H1 (cell line): ENCODE measurements at regions not wholly inside any gene's neighbourhood (a gene's known extent, or its start where the extent isn't known, plus 50 kb on each side); places are given as distances from the start of the nearest gene placed in this dataset.

Source experiments
- CTCF ChIA-PET: fragments of 300-600 bp; sonication (Branson Sonifier 250); formaldehyde crosslinking; loops from one replicate; lab custom pipeline; 2021; ENCODE audit not compliant: partially characterized antibody; lab: Charles Lee
- POLR2A ChIA-PET: fragments of 300-600 bp; sonication (Branson Sonifier 250); formaldehyde crosslinking; loops from one replicate; lab custom pipeline; 2021; ENCODE audit warnings: inconsistent platforms; ENCODE audit not compliant: partially characterized antibody; lab: Charles Lee
- DNase-seq, 2 experiments: peaks; one replicate each; pipeline versions ENCODE4 v3.0.0 to v3.0.0-alpha.2; 2010 to 2022; ENCODE audit warnings: low spot score in 2 of 2, low read depth in 1 of 2, mixed read lengths in 1 of 2
- FAIRE-seq: peaks from 2 replicates; lab custom pipeline; 2011; peaks lifted over from hg19 to GRCh38; lab: Jason Lieb, UNC
- H2AFZ ChIP-seq: 2 replicates; pipeline ENCODE4 v1.8.1; 2012; ENCODE audit warnings: low read length, inconsistent platforms
- H2AK5ac ChIP-seq: 2 replicates; pipeline ENCODE4 v1.6.1; 2013; ENCODE audit warnings: low read depth, low read length
- H2BK120ac ChIP-seq: replicated peaks from 2 replicates; pipeline ENCODE3; 2013; ENCODE audit warnings: low read depth, low read length, inconsistent platforms
- H2BK12ac ChIP-seq: 2 replicates; pipeline ENCODE4 v1.6.1; 2013; ENCODE audit warnings: low read depth, low read length
- H2BK15ac ChIP-seq: 2 replicates; pipeline ENCODE4 v1.6.1; 2013; ENCODE audit warnings: low read length
- H2BK20ac ChIP-seq: 2 replicates; pipeline ENCODE4 v1.6.1; 2013; ENCODE audit warnings: low read length
- H2BK5ac ChIP-seq: 2 replicates; pipeline ENCODE4 v1.6.1; 2013; ENCODE audit warnings: low read depth, low read length
- H3K14ac ChIP-seq: 2 replicates; pipeline ENCODE4 v1.6.1; 2013; ENCODE audit warnings: inconsistent platforms; ENCODE audit not compliant: insufficient read length
- H3K18ac ChIP-seq: 2 replicates; pipeline ENCODE4 v1.6.1; 2013; ENCODE audit warnings: low read length; ENCODE audit errors: extremely low read depth
- H3K23ac ChIP-seq: 2 replicates; pipeline ENCODE4 v1.6.1; 2013; ENCODE audit warnings: inconsistent platforms; ENCODE audit not compliant: insufficient read length
- H3K23me2 ChIP-seq: 2 replicates; pipeline ENCODE4 v1.6.1; 2013; ENCODE audit warnings: low read depth, low read length
- H3K27ac ChIP-seq: 2 replicates; pipeline ENCODE4 v1.6.1; 2011; ENCODE audit warnings: low read depth, low read length, inconsistent platforms
- H3K27me3 ChIP-seq, 4 experiments: replicated peaks in 1 of 4; 1 replicate in 1 of 4; 2 replicates in 3 of 4; pipeline versions ENCODE4 v1.6.1 to v1.8.1; 2011 to 2013; ENCODE audit warnings: low read length in 3 of 4, mild to moderate bottlenecking in 3 of 4, inconsistent platforms in 2 of 4, mixed read lengths in 2 of 4, moderate library complexity in 1 of 4; ENCODE audit not compliant: control insufficient read depth in 3 of 4, insufficient read depth in 3 of 4; ENCODE audit errors: extremely low read depth in 1 of 4
- H3K36me3 ChIP-seq, 4 experiments: 2 replicates each; pipeline versions ENCODE4 v1.6.1 to v1.8.1; 2011 to 2013; ENCODE audit warnings: mild to moderate bottlenecking in 4 of 4, low read length in 3 of 4, moderate library complexity in 2 of 4, control low read depth in 1 of 4, inconsistent platforms in 1 of 4; ENCODE audit not compliant: insufficient read depth in 4 of 4, control insufficient read depth in 2 of 4
- H3K4ac ChIP-seq: replicated peaks from 2 replicates; pipeline ENCODE3; 2013; ENCODE audit warnings: low read length, low read depth, mixed read lengths, inconsistent platforms; ENCODE audit not compliant: insufficient read length
- H3K4me1 ChIP-seq, 4 experiments: replicated peaks in 1 of 4; 1 replicate in 1 of 4; 2 replicates in 3 of 4; pipeline versions ENCODE4 v1.6.1 to v1.8.1; 2011 to 2013; ENCODE audit warnings: low read length in 3 of 4, inconsistent platforms in 2 of 4, mixed read lengths in 1 of 4; ENCODE audit not compliant: insufficient read depth in 4 of 4, control insufficient read depth in 3 of 4
- H3K4me2 ChIP-seq, 2 experiments: 2 replicates each; pipeline versions ENCODE4 v1.6.1 to v1.8.1; 2011 to 2013; ENCODE audit warnings: low read depth in 2 of 2, low read length in 2 of 2, control low read depth in 1 of 2, inconsistent platforms in 1 of 2, mild to moderate bottlenecking in 1 of 2; ENCODE audit not compliant: insufficient read depth in 1 of 2
- H3K4me3 ChIP-seq, 4 experiments: fragments of 200-600, 300-600 bp in 1 of 4; sonication (generic), shearing (Covaris generic), sonication (Bioruptor Twin) in 1 of 4; 2 replicates each; pipeline versions ENCODE4 v1.5.1 to v1.8.1; 2011 to 2016; ENCODE audit warnings: low read length in 4 of 4, low read depth in 3 of 4, control low read depth in 2 of 4, inconsistent platforms in 2 of 4, mild to moderate bottlenecking in 2 of 4, mixed read lengths in 1 of 4, moderate library complexity in 1 of 4; ENCODE audit not compliant: insufficient read depth in 2 of 4; ENCODE audit errors: extremely low read depth in 1 of 4
- H3K56ac ChIP-seq: replicated peaks from 2 replicates; pipeline ENCODE3; 2013; ENCODE audit warnings: low read depth, mild to moderate bottlenecking, mixed read lengths, low read length, inconsistent platforms; ENCODE audit not compliant: insufficient read length
- H3K79me1 ChIP-seq: 2 replicates; pipeline ENCODE4 v1.6.1; 2013; ENCODE audit warnings: low read depth, low read length, control low read depth
- H3K79me2 ChIP-seq, 2 experiments: 2 replicates each; pipeline versions ENCODE4 v1.6.1 to v1.8.1; 2012 to 2013; ENCODE audit warnings: low read length in 2 of 2, mild to moderate bottlenecking in 2 of 2, inconsistent platforms in 1 of 2; ENCODE audit not compliant: insufficient read depth in 2 of 2, control insufficient read depth in 1 of 2
- H3K9ac ChIP-seq, 4 experiments: replicated peaks in 1 of 4; 1 replicate in 1 of 4; 2 replicates in 3 of 4; pipeline versions ENCODE4 v1.6.1 to v1.8.1; 2011 to 2013; ENCODE audit warnings: low read depth in 3 of 4, low read length in 3 of 4, control low read depth in 2 of 4, mild to moderate bottlenecking in 2 of 4, moderate library complexity in 2 of 4, inconsistent platforms in 1 of 4; ENCODE audit errors: extremely low read depth in 1 of 4
- H3K9me3 ChIP-seq, 2 experiments: 2 replicates each; pipeline versions ENCODE4 v1.6.1 to v1.8.1; 2012 to 2013; ENCODE audit warnings: mild to moderate bottlenecking in 2 of 2, moderate library complexity in 2 of 2, control low read depth in 1 of 2, inconsistent platforms in 1 of 2, low read depth in 1 of 2, low read length in 1 of 2, mixed read lengths in 1 of 2; ENCODE audit not compliant: insufficient read depth in 2 of 2
- H4K20me1 ChIP-seq, 2 experiments: replicated peaks in 1 of 2; 2 replicates each; pipeline versions ENCODE3 to v1.8.1; 2011 to 2013; ENCODE audit warnings: inconsistent platforms in 2 of 2, low read length in 2 of 2, mild to moderate bottlenecking in 1 of 2; ENCODE audit not compliant: insufficient read depth in 2 of 2, control insufficient read depth in 1 of 2
- H4K5ac ChIP-seq: 2 replicates; pipeline ENCODE4 v1.6.1; 2013; ENCODE audit warnings: low read length, low read depth, mixed read lengths, inconsistent platforms; ENCODE audit not compliant: insufficient read length
- H4K8ac ChIP-seq: 2 replicates; pipeline ENCODE4 v1.8.0; 2013; ENCODE audit warnings: mild to moderate bottlenecking, moderate library complexity, low read length, inconsistent platforms; ENCODE audit not compliant: insufficient read depth; ENCODE audit errors: extremely low read depth
- H4K91ac ChIP-seq: replicated peaks from 2 replicates; pipeline ENCODE3; 2013; ENCODE audit warnings: low read length, mixed read lengths, inconsistent platforms; ENCODE audit not compliant: insufficient read length
- BRCA1 ChIP-seq: IDR thresholded peaks from 2 replicates; pipeline ENCODE4 v1.6.1; 2012; ENCODE audit warnings: low read depth, low read length, improper control_type of control experiment
- PHF8 ChIP-seq: fragments of 200-600 bp; sonication (generic); conservative IDR thresholded peaks from 2 replicates; pipeline ENCODE4 v1.7.1; 2012; ENCODE audit warnings: low read depth, mild to moderate bottlenecking, inconsistent platforms, low read length, moderate library complexity
- WGBS, 2 experiments: shearing (Covaris generic) in 1 of 2; methylation state at CpG; one replicate each; pipeline versions ENCODE4 v1.1.6 to v1.1.7; 2013 to 2015; ENCODE audit warnings: low lambda C conversion rate in 2 of 2, mixed read lengths in 2 of 2, inconsistent platforms in 1 of 2, low coverage in 1 of 2, missing lambda C conversion rate in 1 of 2; ENCODE audit not compliant: insufficient replicate concordance in 2 of 2, insufficient coverage in 1 of 2, insufficient read length in 1 of 2; ENCODE audit errors: extremely low coverage in 1 of 2, missing lambda C conversion rate in 1 of 2; 5-methylcytosine and 5-hydroxymethylcytosine counted together

- ChIA-PET CTCF (interaction anchor here (0.7 kb wide), 1 partner anchor 44 kb away, joined by 3 read pairs; no protein-coding TSS in a partner anchor), POLR2A (no interaction called here)
- Histone ChIP-seq H3K23ac (no peak overlapping the region), H3K4ac (no peak overlapping the region), H3K79me2 (no peaks in the 10 kb centered on the region), H2AK5ac (no peak overlapping the region), H3K4me1 (no peaks in the 10 kb centered on the region), H2BK15ac (no peak overlapping the region), H2BK12ac (no peak overlapping the region), H3K23me2 (no peaks in the 10 kb centered on the region), H3K36me3 (no peaks in the 10 kb centered on the region), H2AFZ (no peak overlapping the region), H3K56ac (no peak overlapping the region), H3K9ac (no peak overlapping the region), H4K20me1 (no peaks in the 10 kb centered on the region), H3K14ac (no peak overlapping the region), H3K27ac (no peak overlapping the region), H2BK120ac (no peak overlapping the region), H2BK20ac (no peak overlapping the region), H3K4me2 (no peak overlapping the region), H4K5ac (no peak overlapping the region), H3K18ac (no peak overlapping the region), H3K4me3 (no peak overlapping the region), H3K79me1 (no peaks in the 10 kb centered on the region), H2BK5ac (no peak overlapping the region), H3K9me3 (no peaks in the 10 kb centered on the region), H3K27me3 (no peaks in the 10 kb centered on the region), H4K91ac (no peak overlapping the region), H4K8ac (no peak overlapping the region)
- TF ChIP-seq PHF8 (no peak), BRCA1 (no peak)
- no peak for DNase-seq
- FAIRE-seq, result no peak
- 91% methylated on average over 3 of the region's 3 CpGs; no CpG with 5 or more reads in 1 of the 2 experiments for WGBS, 2 experiments
These were observed 149.5 kb downstream of the MEX3B start for GRCh38 chr15:81896356-81896755.
